IPS-20b (cell line): ENCODE measurements at regions not wholly inside any gene's neighbourhood (a gene's known extent, or its start where the extent isn't known, plus 50 kb on each side); places are given as distances from the start of the nearest gene placed in this dataset.

Experiments used
- H3K27ac ChIP-seq: one replicate; pipeline ENCODE4 v1.5.1; 2013; ENCODE audit warnings: low read length
- H3K27me3 ChIP-seq: 2 replicates; pipeline ENCODE4 v1.6.1; 2013; ENCODE audit warnings: mild to moderate bottlenecking, low read length, inconsistent platforms; ENCODE audit not compliant: insufficient read depth
- H3K36me3 ChIP-seq: 2 replicates; pipeline ENCODE4 v1.6.1; 2013; ENCODE audit warnings: low read depth, mild to moderate bottlenecking, inconsistent platforms, low read length, moderate library complexity; ENCODE audit not compliant: insufficient read depth
- H3K4me1 ChIP-seq: 2 replicates; pipeline ENCODE4 v1.6.1; 2013; ENCODE audit warnings: mild to moderate bottlenecking, control low read depth, inconsistent platforms, low read length, moderate library complexity; ENCODE audit not compliant: insufficient read depth
- H3K4me3 ChIP-seq: 2 replicates; pipeline ENCODE4 v1.5.1; 2013; ENCODE audit warnings: mild to moderate bottlenecking, low read length, inconsistent platforms
- H3K9ac ChIP-seq: 2 replicates; pipeline ENCODE4 v1.6.1; 2013; ENCODE audit warnings: low read depth, mild to moderate bottlenecking, inconsistent platforms, low read length, moderate library complexity
- H3K9me3 ChIP-seq: 2 replicates; pipeline ENCODE4 v1.6.1; 2013; ENCODE audit warnings: mild to moderate bottlenecking, low read depth, low read length, inconsistent platforms; ENCODE audit not compliant: insufficient read depth

DNA sequence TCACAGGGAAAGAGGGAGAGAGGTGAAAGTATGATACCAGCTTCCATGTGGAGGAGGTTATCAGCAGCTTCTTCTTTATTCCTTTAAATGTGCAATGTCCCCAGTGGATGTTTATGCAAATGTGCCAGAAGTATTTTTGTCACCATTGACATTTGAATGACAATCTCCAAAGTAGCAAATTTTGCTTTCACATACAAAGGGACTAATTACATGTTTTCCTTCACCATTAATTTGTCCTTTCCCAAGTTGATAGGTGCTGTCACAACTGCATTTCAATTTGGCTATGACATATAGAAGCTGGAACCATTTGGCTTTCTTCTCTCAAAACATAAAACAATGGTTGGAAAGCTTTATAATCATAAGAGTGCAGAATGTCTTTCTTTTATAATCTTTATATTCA lies 469.0 kb upstream of the NWD2 start:
- Histone ChIP-seq H3K36me3 (no peaks in the 10 kb centered on the region), H3K4me3 (no peak overlapping the region), H3K27me3 (no peaks in the 10 kb centered on the region), H3K9me3 (no peaks in the 10 kb centered on the region), H3K4me1 (no peaks in the 10 kb centered on the region), H3K9ac (no peak overlapping the region), H3K27ac (no peak overlapping the region)

- Histone ChIP-seq H3K27ac (no peak overlapping the region), H3K4me1 (no peaks in the 10 kb centered on the region), H3K9ac (no peak overlapping the region), H3K4me3 (no peak overlapping the region), H3K27me3 (no peaks in the 10 kb centered on the region), H3K36me3 (no peaks in the 10 kb centered on the region), H3K9me3 (no peaks in the 10 kb centered on the region)
These were observed 464.9 kb upstream of the NWD2 start for GRCh38 chr4:36779601-36780000.

- Histone ChIP-seq H3K27ac (no peak overlapping the region), H3K27me3 (no peaks in the 10 kb centered on the region), H3K4me3 (no peak overlapping the region), H3K9me3 (no peaks in the 10 kb centered on the region), H3K36me3 (no peaks in the 10 kb centered on the region), H3K9ac (no peak overlapping the region), H3K4me1 (no peaks in the 10 kb centered on the region)
These were observed 458.6 kb upstream of the NWD2 start for GRCh38 chr4:36785973-36786372.

GRCh38 chr4:36786519-36786918 lies 458.0 kb upstream of the NWD2 start:
- H3K36me3 ChIP-seq: no peaks in the 10 kb centered on the region
- no peaks in the 10 kb centered on the region for H3K4me1 ChIP-seq
- no peaks in the 10 kb centered on the region for H3K27me3 ChIP-seq
- H3K27ac ChIP-seq: no peak overlapping the region
- H3K9ac ChIP-seq: no peak overlapping the region
- no peak overlapping the region for H3K4me3 ChIP-seq
- no peaks in the 10 kb centered on the region for H3K9me3 ChIP-seq

- no peak overlapping the region for H3K4me3 ChIP-seq
- no peaks in the 10 kb centered on the region for H3K9me3 ChIP-seq
- no peak overlapping the region for H3K9ac ChIP-seq
- no peaks in the 10 kb centered on the region for H3K27me3 ChIP-seq
- no peaks in the 10 kb centered on the region for H3K36me3 ChIP-seq
- no peak overlapping the region for H3K27ac ChIP-seq
- no peaks in the 10 kb centered on the region for H3K4me1 ChIP-seq
These were observed 449.8 kb upstream of the NWD2 start for GRCh38 chr4:36794716-36795115.

GRCh38 chr4:36812149-36812548 lies 432.4 kb upstream of the NWD2 start:
- Histone ChIP-seq H3K4me1 (peaks cover 20% of the 10 kb centered on the region), H3K4me3 (0 out of 2 replicates have a peak overlapping the region, but pooled peaks have one; percentile 2), H3K27ac (no peak overlapping the region), H3K27me3 (no peaks in the 10 kb centered on the region), H3K9ac (no peak overlapping the region), H3K36me3 (no peaks in the 10 kb centered on the region), H3K9me3 (no peaks in the 10 kb centered on the region)

- Histone ChIP-seq H3K4me3 (no peak overlapping the region), H3K27me3 (no peaks in the 10 kb centered on the region), H3K27ac (no peak overlapping the region), H3K4me1 (peaks cover 20% of the 10 kb centered on the region), H3K36me3 (no peaks in the 10 kb centered on the region), H3K9me3 (no peaks in the 10 kb centered on the region), H3K9ac (no peak overlapping the region)
These were observed 429.0 kb upstream of the NWD2 start for GRCh38 chr4:36815536-36815935.

DNA sequence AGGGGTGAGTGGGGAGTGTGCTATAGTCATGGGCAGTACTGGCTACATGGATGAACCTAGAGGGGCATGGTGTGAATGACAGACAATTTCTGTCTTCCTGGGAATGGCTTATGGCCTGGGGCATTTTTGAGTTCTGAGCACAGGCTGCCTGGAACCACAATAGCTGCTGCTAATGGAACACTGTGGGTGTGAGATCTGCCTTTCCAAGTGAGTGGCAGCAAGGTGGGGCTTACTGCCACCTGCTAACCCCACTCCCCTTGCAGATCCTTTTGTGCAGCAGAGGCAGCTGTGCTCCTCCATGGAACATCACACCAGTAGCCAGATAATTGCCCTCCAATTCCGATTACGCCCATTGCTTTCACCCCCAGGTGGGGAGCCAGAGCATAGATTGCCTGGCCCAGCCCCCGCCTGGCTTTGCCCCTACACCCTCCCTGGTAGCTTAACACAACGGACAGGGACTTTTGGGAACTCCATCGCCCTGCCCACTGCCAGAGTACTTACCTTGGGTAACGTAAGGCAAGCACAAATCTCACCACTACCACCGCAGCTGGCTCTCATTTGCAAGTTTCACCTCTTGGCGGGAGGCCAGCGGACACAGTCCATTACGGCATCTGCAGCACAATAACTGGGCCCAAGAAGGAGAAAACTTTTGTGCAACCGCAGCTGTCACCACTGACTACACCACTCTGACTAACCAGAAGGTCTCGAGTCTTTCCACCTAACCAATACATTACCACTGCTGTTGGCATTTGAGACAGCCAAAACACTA lies 421.2 kb upstream of the NWD2 start:
- no peak overlapping the region for H3K27ac ChIP-seq
- no peaks in the 10 kb centered on the region for H3K36me3 ChIP-seq
- no peaks in the 10 kb centered on the region for H3K4me1 ChIP-seq
- H3K27me3 ChIP-seq: no peaks in the 10 kb centered on the region
- no peaks in the 10 kb centered on the region for H3K9me3 ChIP-seq
- no peak overlapping the region for H3K4me3 ChIP-seq
- H3K9ac ChIP-seq: no peak overlapping the region

GRCh38 chr4:36824682-36825081 lies 419.9 kb upstream of the NWD2 start:
- H3K36me3 ChIP-seq: no peaks in the 10 kb centered on the region
- no peak overlapping the region for H3K9ac ChIP-seq
- H3K9me3 ChIP-seq: no peaks in the 10 kb centered on the region
- H3K4me1 ChIP-seq: no peaks in the 10 kb centered on the region
- H3K27me3 ChIP-seq: no peaks in the 10 kb centered on the region
- H3K27ac ChIP-seq: no peak overlapping the region
- no peak overlapping the region for H3K4me3 ChIP-seq

DNA sequence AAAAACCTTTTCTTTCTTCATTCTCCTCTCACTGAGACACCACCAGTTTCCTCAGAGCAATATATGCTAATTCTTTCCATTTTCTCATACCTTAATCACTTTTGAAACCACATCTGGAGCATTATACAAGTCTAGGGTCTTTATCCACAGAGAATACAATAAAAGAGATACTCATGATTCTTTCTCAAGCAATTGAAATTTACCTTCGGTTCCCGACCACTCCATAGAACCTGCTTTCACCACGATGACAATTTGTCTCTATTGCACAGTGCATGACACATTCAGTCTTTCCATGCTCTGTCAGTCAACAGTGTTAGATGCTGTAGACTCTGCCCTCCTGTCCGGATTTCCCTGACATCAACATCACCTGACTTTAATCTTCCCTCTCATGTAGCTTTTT lies 409.3 kb upstream of the NWD2 start:
- Histone ChIP-seq H3K4me1 (peaks cover 8% of the 10 kb centered on the region; the same call in 1 of the 2 replicates), H3K4me3 (no peak overlapping the region)

GRCh38 chr4:36841583-36842326 lies 402.8 kb upstream of the NWD2 start:
- Histone ChIP-seq H3K4me1 (0 out of 2 replicates have a peak, but pooled peaks cover 4% of the 10 kb centered on the region), H3K36me3 (no peaks in the 10 kb centered on the region), H3K9ac (no peak overlapping the region), H3K9me3 (no peaks in the 10 kb centered on the region), H3K4me3 (no peak overlapping the region), H3K27me3 (no peaks in the 10 kb centered on the region), H3K27ac (no peak overlapping the region)

More for the DNA sequence above, 409.3 kb upstream of the NWD2 start:
- no peaks in the 10 kb centered on the region for H3K36me3 ChIP-seq
- H3K9ac ChIP-seq: no peak overlapping the region
- no peak overlapping the region for H3K27ac ChIP-seq
- no peaks in the 10 kb centered on the region for H3K9me3 ChIP-seq
- H3K27me3 ChIP-seq: no peaks in the 10 kb centered on the region

DNA sequence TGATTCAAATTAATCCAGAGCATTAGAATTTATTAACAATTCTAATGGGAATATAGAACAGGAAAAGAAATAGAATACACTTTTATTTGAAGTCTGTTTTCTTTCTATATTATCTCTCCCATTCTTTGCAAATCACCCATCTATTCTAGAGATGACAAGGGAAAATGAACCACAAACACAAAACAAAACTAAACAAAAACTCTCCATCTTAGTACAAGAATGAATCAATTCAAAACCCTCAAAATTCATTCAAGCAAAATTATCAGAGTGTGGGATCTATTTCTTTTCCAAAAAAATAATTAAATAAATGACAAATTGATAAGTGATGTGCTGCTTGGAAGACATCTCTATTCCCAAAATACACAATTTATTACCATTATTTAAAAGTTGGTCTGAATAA lies 400.1 kb upstream of the NWD2 start:
- Histone ChIP-seq H3K4me3 (no peak overlapping the region), H3K27me3 (no peaks in the 10 kb centered on the region)

More for the DNA sequence above, 400.1 kb upstream of the NWD2 start:
- H3K36me3 ChIP-seq: no peaks in the 10 kb centered on the region
- 0 out of 2 replicates have a peak, but pooled peaks cover 4% of the 10 kb centered on the region for H3K4me1 ChIP-seq
- no peak overlapping the region for H3K27ac ChIP-seq
- no peak overlapping the region for H3K9ac ChIP-seq
- H3K9me3 ChIP-seq: no peaks in the 10 kb centered on the region
